ENCODE measurements at regions not wholly inside any gene's neighbourhood (a gene's known extent, or its start where the extent isn't known, plus 50 kb on each side); places are given as distances from the start of the nearest gene placed in this dataset.

GRCh38 chr5:107808671-107809137 is 138.0 kb upstream of the EFNA5 start:
- DNase-seq (ENCODE audit: missing footprints) (no peak), ATAC-seq (no peak)
- intact Hi-C loops (cut with DNase I), result no loop called here

GRCh38 chr5:107807431-107807830 is 136.7 kb upstream of the EFNA5 start:
- intact Hi-C loops (cut with DNase I), result no loop called here
- DNase-seq (ENCODE audit: missing footprints) (no peak), ATAC-seq (no peak)

- intact Hi-C loops (cut with DNase I), result no loop called here
- DNase-seq (ENCODE audit: missing footprints), result no peak
- ATAC-seq, result no peak
Observed at GRCh38 chr5:107806705-107807104, 136.0 kb upstream of the EFNA5 start.

GRCh38 chr5:107806271-107806670 is 135.5 kb upstream of the EFNA5 start:
- ATAC-seq, result no peak

DNA sequence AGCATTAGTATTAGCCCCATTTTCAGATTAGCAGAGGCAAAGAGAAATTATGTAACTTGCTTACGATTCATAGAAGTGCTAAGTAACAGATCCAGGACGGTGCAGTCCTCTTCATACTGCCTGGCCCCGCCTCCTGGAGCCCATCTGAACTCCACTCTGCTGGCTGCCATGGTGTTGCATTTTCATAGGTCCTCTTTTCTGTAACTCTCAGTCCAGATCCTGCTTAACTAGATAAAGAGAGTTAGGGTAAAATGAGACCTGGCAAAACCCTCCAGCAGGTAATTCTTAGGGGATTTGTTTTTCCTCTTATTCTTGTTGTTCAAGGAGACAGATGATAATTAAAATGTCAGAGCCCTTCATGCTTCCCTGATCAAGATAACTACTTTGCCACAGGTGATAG is 135.1 kb upstream of the EFNA5 start:
- intact Hi-C loops (cut with DNase I), result no loop called here

More at GRCh38 chr5:107806271-107806670, 135.5 kb upstream of the EFNA5 start:
- intact Hi-C loops (cut with DNase I), result no loop called here
- no peak for DNase-seq (ENCODE audit: missing footprints)

DNA sequence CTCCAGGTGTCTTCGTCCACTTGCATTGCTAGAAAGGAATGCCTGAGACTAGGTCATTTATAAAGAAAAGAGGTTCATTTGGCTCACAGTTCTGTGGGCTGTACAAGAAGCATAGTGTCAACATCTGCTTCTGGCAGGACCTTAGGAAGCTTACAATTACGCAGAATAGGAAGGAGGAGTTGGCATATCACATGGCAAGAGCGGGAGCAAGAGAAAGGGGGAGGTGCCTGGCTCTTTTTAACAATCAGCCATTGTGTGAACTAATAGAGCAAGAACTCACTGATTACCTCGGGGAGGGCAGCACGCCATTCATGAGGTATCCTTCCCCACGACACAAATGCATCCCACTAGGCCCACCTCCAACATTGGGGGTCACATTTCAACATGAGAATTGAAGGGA is 134.4 kb upstream of the EFNA5 start:
- no peak for ATAC-seq
- DNase-seq (ENCODE audit: missing footprints), result no peak
- intact Hi-C loops (cut with DNase I), result no loop called here

More for the DNA sequence above, 135.1 kb upstream of the EFNA5 start:
- DNase-seq (ENCODE audit: missing footprints) (no peak), ATAC-seq (no peak)

DNA sequence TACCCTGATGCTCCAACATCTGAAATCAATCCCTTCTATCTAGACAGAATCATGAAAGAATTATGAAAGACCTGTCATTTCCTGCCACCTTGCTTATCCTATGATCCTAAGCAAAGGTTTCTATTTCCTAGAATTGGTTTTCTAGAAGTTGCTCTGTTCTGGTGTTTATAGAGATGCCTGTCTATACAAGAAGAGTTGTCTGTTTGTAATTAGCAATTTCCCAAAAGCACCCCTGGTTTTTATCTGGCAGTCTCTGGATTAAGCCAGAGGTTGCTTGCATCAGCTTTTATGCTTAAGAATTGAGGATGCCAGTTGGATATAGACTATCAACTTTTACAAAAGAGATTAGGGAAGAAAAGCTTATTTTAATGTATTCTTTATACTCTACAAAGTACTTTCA is 133.0 kb upstream of the EFNA5 start:
- intact Hi-C loops (cut with DNase I), result no loop called here
- ATAC-seq (no peak), DNase-seq (ENCODE audit: missing footprints) (no peak)

DNA sequence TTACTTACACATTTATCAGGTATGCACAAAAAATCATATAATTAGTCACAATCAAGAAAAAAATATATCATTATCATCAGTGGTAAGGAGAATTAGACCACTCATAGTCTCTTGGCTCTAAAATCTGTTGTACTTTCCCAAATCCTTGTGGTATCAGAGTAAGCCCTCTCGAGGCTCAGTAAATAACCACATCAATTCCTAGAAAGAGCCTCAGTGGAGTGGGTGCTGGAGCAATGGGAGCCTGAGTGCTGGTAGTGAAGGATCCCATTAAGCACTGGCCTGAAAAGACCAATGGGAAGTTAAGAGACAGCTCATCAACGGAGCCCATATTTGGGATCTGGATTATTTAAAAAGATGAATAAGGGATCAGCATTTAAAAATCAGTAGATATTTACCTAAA is 130.3 kb upstream of the EFNA5 start:
- ATAC-seq (no peak), DNase-seq (ENCODE audit: missing footprints) (no peak)
- intact Hi-C loops (cut with DNase I), result no loop called here

- ATAC-seq (no peak), DNase-seq (ENCODE audit: missing footprints) (no peak)
- intact Hi-C loops (cut with DNase I), result no loop called here
Observed at GRCh38 chr5:107799306-107799705, 128.6 kb upstream of the EFNA5 start.

DNA sequence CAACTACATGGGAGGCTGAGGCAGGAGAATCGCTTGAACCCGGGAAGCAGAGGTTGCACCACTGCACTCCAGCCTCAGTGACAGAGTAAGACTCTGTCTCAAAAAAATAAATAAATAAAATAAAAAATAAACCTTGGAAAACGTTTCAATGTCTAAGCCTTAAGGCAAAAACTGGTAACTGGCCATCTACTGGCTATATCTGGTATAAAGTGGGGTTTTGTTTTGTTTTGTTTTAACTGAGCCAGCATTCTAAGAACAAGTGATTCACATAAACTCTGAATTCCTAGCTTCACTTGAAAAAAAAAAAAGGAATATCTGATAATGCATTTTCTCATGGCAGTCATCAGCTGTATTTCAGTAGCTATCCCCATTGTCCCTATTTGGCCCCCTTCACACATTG is 126.1 kb upstream of the EFNA5 start:
- intact Hi-C loops (cut with DNase I), result no loop called here
- ATAC-seq (no peak), DNase-seq (ENCODE audit: missing footprints) (no peak)

DNA sequence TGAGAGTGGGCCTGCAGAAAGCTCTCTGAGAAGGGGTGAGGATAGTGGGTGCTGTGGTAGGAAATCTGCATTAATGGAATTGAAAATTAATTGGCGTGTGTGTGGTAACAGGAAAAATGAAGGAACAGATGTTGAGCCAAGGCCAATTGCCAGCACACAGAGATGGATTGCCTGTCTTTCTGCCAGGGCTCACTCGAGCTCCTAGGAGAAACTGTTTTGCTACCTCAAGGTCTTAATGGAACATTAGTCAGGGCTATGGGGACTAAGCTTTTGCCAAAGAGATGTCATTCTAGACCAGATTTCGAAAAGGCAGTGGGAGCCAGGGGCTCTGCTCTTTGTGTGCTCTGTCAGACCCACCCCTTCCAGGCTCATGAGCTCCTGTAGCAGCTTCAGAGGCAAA is 124.0 kb upstream of the EFNA5 start:
- intact Hi-C loops (cut with DNase I), result no loop called here
- no peak for DNase-seq (ENCODE audit: missing footprints)

DNA sequence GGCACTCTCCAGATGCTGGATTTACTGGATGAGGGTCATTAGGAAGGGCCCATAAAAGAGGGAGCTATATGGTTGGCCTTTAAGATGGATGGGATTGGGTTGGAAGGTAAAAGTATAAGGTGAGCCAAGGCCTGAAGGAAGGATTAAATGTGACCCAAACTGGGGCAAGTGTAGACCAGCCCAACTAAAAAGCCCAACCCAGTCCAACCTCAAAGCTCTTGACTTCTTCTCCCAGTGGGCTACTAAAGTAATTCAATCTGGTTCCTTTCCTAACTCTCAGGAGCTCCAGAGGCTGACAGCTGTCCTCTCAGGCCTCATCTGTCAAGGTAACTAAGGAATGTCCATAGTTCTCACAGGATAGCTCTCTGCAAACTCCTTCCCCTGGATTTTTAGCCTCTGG is 122.2 kb upstream of the EFNA5 start:
- intact Hi-C loops (cut with DNase I), result no loop called here

More for the DNA sequence above, 124.0 kb upstream of the EFNA5 start:
- no peak for ATAC-seq

GRCh38 chr5:107790671-107791070 is 119.9 kb upstream of the EFNA5 start:
- no peak for DNase-seq (ENCODE audit: missing footprints)
- intact Hi-C loops (cut with DNase I), result no loop called here
- no peak for ATAC-seq

More for the DNA sequence above, 122.2 kb upstream of the EFNA5 start:
- ATAC-seq (no peak), DNase-seq (ENCODE audit: missing footprints) (no peak)

DNA sequence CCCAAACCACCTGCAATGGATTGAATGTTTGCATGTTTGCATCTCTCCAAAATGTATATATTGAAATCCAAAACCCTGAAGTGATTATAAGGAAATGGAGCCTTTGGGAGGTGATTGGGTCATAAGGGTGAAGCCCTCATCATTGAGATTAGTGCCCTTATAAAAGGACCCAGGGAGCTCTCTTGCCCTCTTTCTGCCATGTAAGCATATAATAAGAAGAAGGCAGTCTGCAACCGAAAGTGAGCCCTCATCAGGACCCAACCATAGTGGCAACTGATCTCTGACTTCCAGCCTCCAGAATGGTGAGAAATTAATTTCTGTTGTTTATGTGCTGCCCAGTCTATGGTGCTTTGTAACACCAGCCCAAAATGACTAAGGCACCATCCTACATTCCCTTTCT is 115.7 kb upstream of the EFNA5 start:
- ATAC-seq, result no peak
- no peak for DNase-seq (ENCODE audit: missing footprints)
- intact Hi-C loops (cut with DNase I), result no loop called here

DNA sequence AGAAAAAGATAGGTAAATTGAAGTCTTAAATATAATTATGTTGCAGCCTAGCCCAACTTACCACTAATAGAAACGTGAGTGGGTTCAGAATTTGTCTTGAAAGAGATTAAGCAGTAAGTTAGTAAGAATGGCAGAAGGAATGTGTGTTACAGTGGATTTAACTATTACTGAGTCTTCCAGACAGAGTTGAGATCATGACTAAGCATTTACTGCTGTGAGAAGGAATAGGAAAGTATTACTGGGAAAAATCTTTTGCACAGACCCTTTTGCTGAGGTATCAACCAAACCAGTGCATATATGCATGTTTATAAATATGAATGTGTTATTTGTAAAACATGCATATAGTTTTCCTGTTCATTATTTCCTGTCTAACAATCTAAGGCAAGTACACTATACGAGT is 112.8 kb upstream of the EFNA5 start:
- intact Hi-C loops (cut with DNase I), result no loop called here
- no peak for ATAC-seq

DNA sequence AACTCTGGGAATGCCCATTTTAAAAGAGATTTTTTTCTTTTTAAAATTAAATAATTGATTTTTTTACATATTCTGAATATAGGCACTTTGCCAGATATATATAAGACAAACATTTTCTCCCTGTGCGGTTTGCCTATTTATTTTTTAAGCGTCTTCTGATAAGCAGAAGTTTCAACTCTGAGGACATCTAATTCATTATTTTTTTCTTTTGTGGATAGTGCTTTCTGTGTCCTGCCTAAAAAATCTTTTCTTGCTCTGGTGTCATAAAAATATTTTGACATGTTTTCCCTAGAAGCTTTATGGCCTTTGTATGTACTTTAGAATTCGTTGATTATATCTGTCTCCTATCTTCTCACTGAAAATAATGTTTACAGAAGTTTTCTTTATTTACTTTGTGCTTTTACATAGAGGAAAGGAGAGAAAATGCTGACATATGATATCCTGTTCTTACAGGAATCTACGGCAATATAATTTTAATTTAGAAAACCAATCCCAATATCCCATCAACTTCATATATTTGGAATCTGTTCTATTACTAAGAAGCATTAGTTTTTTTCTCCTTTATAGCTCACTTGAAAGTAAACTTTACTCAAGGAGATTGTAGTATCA is 111.9 kb upstream of the EFNA5 start:
- intact Hi-C loops (cut with DNase I), result no loop called here
- ATAC-seq (no peak), DNase-seq (ENCODE audit: missing footprints) (no peak)

More for the DNA sequence above, 112.8 kb upstream of the EFNA5 start:
- DNase-seq (ENCODE audit: missing footprints), result no peak

GRCh38 chr5:107781451-107781850 is 110.7 kb upstream of the EFNA5 start:
- DNase-seq (ENCODE audit: missing footprints) (no peak), ATAC-seq (no peak)
- intact Hi-C loops (cut with DNase I), result no loop called here

DNA sequence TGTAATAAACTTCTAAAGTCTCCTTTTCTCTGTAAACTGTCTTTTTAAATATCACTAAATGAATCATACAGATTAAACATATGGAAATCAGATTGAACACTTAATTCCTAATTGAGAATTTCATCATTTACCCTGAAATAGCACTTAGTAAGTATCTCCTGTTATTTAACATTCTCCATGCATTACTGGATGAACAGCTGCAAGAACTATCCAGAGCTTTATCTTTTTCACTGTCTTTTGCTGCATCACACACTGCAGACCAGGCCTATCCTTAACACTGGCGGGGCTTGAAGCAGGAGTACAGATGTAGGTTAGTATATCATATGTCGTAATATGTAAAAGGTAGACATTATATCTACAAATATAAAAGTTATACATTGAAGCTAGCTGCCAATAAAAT is 108.7 kb upstream of the EFNA5 start:
- no peak for DNase-seq (ENCODE audit: missing footprints)
- ATAC-seq, result no peak
- intact Hi-C loops (cut with DNase I), result no loop called here

DNA sequence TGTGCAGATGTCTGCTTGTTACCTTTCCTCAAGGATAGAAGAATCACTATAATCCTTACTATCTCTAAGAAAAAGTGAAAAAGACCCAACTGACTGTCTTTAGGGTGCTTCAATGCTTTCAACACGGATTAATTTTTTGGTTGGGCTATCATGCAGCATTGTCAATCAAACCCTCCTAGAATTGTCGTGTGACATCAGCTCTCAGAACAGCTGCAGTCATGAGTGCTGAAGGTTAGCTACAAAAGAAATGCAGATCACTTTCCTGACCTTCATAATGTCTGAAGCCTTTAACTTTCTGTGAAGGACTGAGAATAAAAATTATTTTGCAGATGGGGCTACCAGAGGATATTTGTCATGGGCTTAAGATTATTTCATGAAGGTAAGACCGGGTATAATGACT is 107.9 kb upstream of the EFNA5 start:
- no peak for ATAC-seq
- no peak for DNase-seq (ENCODE audit: missing footprints)
- intact Hi-C loops (cut with DNase I), result no loop called here

DNA sequence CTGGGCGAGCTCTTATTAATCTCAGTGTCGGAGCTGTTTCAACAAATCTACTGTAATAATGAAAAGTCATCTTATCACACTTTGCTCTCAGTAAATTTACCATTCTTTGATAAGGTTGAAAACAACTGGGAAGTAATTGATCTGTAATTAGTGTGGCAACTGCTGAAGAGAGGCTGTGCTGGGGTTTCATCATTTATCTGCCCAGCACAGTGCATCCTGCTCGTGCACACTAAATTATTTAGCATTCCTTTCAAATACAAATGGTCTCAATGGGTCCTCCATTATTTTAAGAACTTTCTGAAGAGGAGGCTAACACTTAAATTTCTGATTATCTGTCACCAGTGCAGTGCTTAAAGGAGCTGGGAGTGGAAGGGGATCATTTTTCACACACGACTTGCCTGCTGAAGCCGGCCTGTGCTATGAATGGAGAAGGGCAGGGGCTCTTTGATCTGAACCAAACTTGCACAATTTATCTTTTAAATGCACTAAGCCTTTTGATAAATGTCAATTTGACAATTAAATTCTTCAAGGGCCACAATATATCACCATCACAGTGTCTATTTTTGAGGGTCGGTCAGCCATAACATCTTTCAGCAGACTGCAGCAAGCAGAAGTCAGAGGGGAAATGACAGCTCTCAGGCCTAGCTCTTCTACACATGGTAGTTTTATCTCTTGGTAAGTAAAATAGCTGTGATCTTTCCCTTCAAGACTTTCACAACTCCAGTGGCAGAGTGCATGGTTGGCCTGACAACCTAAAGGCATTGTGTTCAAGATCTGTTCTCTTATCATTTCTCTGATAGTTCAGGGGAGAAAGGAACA is 106.4 kb upstream of the EFNA5 start:
- no peak for ATAC-seq
- intact Hi-C loops (cut with DNase I), result no loop called here
- DNase-seq (ENCODE audit: missing footprints), result no peak

All from Right ventricle myocardium inferior (tissue), 1 donor.